Midbrain (tissue), 1 donor: ENCODE measurements at regions not wholly inside any gene's neighbourhood (a gene's known extent, or its start where the extent isn't known, plus 50 kb on each side); places are given as distances from the start of the nearest gene placed in this dataset.

ENCODE experiments used
- DNase-seq: peaks from one replicate; lab custom pipeline; 2025; lab: John Stamatoyannopoulos, UW

DNA sequence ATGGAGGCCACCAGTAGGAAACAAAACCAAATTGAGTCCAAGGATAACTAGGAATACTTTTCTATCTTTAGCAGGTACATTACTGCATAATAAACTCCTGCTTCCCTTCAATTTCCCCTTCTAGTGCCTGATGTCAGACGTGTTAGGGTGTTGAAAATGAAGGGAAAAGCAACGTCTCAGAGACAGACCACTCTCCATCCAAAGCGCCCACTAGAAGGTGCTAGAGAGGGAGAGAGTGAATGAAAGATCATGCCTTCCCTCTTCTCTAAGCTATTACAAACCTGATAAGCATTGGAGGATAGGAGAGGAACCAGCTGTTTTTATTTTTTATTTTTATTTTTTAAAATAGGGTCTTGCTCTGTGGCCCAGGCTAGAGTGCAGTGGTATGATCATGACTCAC, 64.1 kb downstream of the ZNF641 start:
- peak; percentile 18 for DNase-seq

DNA sequence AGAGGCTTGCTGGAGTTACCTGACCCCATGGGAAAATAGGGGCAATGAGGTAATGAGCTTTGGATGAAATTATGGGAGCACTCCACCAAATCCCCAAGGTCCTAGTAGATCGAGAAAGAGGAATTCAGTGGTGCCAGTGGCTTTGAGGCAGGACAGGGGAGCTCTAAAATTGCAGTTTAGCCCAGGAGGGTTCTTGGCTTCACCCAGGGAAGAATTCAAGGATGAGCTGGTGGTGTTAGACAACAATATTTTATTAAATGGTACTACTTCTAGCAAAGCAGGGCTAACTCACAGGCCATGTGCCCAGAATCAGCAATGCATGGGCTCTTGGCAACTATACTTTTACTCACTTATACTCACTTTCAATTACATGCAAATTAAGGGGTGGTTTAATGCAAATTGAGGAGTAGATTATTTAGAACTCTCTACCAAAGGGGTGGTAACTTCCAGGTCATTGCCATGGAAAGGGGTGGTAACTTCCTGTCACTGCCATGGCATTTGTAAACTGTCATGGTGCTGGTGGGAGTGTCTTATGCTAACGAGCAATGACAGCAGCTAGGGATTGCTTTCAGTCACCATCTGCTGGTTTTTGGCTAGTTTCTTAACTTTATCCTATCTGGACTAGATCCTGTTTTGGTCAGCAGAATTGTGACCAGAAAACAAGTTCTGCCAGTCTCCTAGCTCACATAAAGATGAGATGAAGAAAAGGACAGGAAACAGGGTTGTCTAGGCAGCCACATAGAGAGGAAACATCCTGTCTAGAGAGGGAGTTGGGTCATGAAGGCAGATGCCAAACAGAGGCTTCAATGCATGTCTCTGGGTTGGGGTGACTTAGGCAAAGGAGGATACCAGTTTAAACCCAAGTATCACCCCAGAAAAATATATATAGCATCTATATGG, 64.7 kb downstream of the ZNF641 start:
- no peak for DNase-seq

DNA sequence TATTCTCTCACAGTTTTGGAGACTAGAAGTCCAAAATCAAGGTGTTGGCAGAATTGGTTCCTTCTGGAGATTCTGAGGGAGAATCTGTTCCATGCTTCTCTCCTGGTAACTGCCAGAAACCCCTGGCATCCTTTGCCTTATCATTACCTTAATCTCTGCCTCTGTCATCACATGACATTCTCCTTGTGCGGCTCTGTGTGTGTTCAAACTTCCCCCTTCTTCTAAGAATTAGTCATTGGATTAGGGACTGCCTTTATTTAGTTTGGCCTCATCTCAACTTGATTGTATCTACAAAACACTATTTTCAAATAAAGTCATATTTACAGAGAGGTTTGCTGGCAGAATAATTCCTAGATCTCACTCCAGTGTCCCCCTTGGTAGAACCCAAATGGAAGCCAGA, 68.9 kb downstream of the ZNF641 start:
- DNase-seq, result no peak

DNA sequence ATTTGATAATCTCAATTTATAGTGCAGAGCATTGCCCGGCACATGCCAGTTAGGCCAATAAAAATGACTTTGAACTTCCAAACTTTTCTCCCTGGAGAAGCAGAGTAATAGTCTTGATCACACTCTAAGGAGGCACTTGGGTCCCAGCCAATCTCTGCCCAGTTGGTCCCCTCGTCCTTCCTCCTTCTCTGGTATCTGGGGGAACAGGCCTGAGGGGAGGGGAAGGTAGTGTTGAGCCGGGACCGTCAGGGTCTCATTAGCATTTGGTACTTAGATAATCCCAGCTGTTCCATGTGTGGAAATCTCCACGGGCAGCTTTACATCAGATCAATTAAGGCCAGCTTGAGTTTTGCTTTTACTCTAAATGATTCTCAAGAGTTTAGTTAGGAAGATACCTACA, 70.1 kb downstream of the ZNF641 start:
- DNase-seq, result no peak

DNA sequence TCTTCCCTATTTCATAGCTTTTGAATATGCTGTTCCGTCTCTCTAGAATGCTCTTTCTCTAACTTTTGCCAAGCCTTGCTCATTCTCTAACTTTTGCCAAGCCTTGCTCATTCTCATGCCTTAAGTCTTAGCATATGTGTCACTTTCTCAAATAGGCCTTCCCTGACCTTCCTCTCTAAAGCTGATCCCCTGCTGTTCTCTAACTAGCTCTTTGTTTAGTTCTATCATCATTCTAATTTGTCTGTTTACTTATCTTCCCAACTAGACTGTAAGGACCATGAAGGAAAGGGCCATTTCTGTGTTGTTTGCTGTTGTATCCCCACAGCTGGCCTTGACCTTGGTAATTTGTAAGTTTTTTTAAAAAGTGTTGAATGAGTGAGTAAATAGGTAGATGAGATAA, 71.1 kb downstream of the ZNF641 start:
- DNase-seq, result no peak

DNA sequence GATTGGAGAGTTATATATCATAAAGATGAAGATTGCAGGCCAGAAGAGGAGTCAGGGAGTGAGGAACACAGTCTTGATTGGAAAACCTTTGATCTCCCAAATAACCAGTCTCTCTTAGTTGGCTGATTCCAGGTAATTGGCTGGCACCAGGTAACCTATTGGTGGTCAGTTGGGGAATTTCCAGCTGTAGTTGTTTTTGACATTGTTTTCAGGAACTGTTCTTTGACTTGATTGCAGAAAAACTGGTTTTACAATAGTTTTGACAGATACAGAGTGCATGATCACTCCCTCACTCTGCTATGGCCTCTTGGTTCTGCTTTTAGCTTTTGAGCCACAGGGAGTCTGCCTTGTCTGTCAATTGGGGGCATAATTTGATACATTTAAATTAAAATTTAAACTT, 71.6 kb downstream of the ZNF641 start:
- no peak for DNase-seq

DNA sequence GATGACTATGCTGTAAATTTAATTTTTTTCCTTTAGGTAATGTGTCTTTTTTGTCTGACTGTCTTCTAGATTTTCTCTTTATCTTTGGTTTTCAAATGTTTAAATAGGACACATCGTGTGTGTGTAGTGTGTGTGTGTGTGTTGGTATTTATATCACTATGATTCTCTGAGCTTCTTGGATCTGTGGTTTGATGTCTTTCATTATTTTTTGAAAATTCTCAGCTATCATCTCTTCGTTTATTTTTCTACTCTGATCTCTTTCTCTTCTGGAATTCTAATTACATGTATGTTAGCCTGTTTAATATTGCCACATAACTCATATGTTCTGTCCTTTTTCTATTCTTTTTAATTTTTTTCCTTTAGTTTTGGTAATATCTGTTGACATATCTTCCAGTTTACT, 73.5 kb upstream of the OR10AD1 start:
- no peak for DNase-seq

DNA sequence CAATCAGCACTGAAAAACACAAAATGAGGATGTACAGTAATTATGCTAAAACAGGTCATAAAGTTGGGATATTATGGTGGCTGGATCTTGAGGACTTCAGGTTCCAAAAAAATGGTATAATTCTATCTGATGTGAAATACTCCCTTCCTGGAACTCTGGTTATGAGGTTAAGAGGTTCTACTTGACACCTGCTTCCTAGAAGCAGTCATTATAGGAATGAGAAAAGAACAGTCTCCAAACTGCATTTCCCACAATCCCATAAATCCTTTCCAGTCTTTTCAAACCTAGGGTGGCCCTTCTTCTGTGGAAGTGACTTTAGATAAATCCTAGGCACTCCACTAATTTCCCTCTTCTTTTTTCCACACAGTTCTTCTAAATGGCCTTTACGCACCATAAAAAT, 63.7 kb upstream of the OR10AD1 start:
- no peak for DNase-seq

DNA sequence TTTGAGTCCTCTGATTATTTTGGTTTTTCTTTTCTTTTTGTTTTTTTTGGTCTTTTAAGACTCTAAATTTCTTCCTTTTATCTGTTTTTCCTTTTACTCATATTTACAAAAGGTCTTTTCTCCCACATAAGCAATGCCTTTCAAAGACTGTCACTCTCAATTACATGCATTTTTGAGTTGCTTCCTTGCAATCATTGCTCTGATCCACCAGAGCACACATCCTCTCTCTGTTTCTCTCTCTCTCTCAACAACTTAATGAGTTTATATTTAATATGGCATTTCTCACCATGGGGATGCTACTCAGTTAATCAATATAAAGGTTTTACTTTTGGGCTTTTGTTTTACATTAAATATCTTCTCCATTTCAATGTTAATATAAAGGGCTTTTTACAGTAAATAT, 62.7 kb upstream of the OR10AD1 start:
- DNase-seq, result no peak

DNA sequence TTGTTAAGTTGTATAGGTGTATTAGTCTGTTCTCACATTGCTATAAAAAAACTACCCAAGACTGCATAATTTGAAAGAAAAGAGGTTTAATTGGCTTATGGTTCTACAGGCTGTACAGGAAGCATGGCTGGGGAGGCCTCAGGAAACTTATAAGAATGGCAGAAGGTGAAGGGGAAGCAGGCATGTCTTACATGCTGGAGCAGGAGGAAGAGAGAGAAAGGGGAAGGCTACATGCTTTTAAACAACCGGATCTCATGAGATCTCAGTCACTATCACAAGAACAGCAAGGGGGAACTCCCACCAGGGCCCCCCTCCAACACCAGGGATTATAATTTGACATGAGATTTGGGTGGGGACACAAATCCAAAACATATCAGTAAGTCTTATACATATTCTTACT, 60.5 kb upstream of the OR10AD1 start:
- DNase-seq, result no peak

DNA sequence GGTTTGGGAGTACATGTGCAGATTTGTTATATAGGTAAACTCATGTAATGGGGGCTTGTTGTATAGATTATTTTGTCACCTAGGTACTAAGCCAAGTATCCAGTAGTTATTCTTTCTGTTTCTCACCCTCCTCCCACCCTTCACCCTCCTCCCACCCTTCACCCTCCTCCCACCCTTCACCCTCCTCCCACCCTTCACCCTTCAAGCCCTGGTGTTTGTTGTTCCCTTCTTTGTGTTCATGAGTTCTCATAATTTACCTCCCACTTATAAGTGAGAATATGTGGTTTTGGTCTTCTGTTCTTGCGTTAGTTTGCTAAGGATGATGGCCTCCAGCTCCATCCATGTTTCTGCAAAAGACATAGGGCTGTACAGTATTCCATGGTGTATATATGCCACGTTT, 58.7 kb upstream of the OR10AD1 start:
- no peak for DNase-seq
